Urinary bladder (tissue), 3 donors: ENCODE measurements at regions not wholly inside any gene's neighbourhood (a gene's known extent, or its start where the extent isn't known, plus 50 kb on each side); places are given as distances from the start of the nearest gene placed in this dataset.

Experiments used
- DNase-seq: peaks from one replicate; pipeline ENCODE4 v3.0.0-alpha.2; 2015; ENCODE audit errors: extremely low spot score
- H3K27ac ChIP-seq: one replicate; pipeline ENCODE4 v1.5.1; 2013; ENCODE audit warnings: low read depth, mild to moderate bottlenecking, moderate library complexity
- H3K36me3 ChIP-seq: one replicate; pipeline ENCODE4 v1.6.1; 2013; ENCODE audit warnings: mild to moderate bottlenecking, moderate library complexity; ENCODE audit not compliant: insufficient read depth
- H3K4me1 ChIP-seq: one replicate; pipeline ENCODE4 v1.6.1; 2013; ENCODE audit warnings: mild to moderate bottlenecking, moderate library complexity; ENCODE audit not compliant: insufficient read depth
- H3K4me3 ChIP-seq: one replicate; pipeline ENCODE4 v1.5.1; 2013; ENCODE audit warnings: low read depth, low read length
- WGBS: extraction: QIAGEN DNeasy Blood & Tissue Kit; methylation state at CpG from one replicate; pipeline ENCODE4 v1.1.7; 2013; 5-methylcytosine and 5-hydroxymethylcytosine counted together
- donor health status: healthy with polysubstance abuse.
- donor health status: healthy.

DNA sequence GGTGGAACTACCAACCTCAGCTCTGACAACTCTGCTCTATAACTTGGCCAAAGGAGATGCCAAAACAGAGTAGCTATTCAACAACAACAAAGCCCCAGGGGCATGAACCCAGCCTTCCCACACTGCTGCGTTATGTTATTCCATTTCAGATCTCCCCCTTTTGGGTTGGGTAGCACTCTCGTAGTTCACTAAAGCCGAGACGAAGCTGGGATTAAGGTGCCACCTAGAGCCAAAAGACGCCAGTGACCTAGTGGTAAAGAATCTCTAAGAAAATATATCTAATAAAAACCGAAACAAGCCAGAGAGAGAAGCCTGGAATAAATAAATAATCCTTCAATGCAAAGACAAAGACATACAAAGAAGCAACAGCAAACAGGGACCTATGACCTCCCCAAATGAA, 217.3 kb downstream of the HERPUD2 start:
- DNase-seq: no peak
- H3K27ac ChIP-seq: no peak overlapping the region
- no peaks in the 10 kb centered on the region for H3K4me1 ChIP-seq
- no peaks in the 10 kb centered on the region for H3K36me3 ChIP-seq
- no peak overlapping the region for H3K4me3 ChIP-seq
- 64% methylated on average over 6 of the region's 6 CpGs for WGBS

DNA sequence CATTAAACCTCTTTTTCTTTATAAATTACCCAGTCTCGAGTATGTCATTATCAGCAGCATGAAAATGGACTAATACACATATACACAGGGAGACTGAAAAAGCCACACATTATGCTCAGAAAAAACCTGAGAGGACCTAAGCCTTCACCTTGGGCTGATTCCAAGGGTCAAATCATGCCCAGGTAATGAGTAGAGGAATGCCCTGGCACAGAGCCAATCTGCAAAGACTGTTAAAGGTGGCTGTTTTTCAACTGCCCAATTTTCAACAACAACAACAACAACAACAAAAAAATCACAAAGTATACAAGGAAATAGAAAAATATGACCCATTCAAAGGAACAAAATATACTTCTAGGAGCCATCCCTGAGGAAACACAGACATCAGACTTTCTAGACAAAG, 220.2 kb upstream of the TBX20 start:
- DNase-seq: no peak
- H3K4me1 ChIP-seq: no peaks in the 10 kb centered on the region
- H3K27ac ChIP-seq: no peak overlapping the region
- H3K36me3 ChIP-seq: no peaks in the 10 kb centered on the region
- H3K4me3 ChIP-seq: no peak overlapping the region
- 90% methylated on average over 1 of the region's 1 CpG for WGBS

DNA sequence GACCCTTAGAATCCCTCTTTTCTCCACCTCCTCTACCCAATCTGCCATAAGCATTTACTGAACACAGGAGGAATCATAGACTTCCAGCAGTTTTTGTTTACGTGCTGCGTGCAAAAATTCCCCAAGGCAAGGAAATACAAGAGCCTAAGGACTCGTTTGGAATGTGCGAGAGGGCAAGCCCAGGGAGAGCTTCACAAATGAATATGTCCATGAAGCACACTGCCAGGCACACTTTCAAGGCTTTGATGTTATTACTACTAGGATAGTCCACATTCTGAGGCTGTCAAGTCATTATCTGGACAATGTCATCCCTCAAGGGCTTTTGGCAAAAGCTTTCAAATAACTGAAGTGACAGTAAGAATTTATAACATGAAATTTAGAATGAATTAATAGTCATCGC, 214.7 kb upstream of the TBX20 start:
- no peak for DNase-seq
- Histone ChIP-seq H3K27ac (no peak overlapping the region), H3K36me3 (no peaks in the 10 kb centered on the region), H3K4me3 (no peak overlapping the region), H3K4me1 (no peaks in the 10 kb centered on the region)
- WGBS: 60% methylated on average over 5 of the region's 5 CpGs

DNA sequence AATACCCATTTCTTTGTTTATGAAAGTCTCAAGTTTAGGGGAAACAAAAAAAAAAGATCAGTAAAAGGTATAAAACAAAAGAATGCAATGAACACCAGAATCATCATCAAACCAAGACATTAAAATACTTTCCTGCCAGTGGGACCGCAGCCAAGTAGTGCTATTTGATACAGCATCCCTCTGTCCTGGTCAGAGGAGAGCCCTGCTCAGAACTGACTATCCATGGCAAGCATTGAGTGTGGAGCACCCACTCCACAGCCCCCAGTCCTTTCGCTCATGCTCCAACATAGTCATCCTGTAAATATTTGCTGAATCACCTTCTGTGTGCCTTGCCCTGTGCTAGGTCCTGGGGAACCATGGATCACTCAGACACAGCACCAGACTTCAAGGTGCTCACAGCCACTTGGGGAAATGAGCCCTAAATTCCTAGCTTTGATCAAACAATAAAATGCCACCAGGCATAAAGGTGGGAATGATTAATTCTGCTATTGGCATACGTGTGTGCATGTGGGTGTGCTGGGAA, 213.6 kb upstream of the TBX20 start:
- Histone ChIP-seq H3K36me3 (no peaks in the 10 kb centered on the region), H3K4me1 (no peaks in the 10 kb centered on the region), H3K27ac (no peak overlapping the region), H3K4me3 (no peak overlapping the region)
- no peak for DNase-seq
- 82% methylated on average over 3 of the region's 3 CpGs for WGBS

DNA sequence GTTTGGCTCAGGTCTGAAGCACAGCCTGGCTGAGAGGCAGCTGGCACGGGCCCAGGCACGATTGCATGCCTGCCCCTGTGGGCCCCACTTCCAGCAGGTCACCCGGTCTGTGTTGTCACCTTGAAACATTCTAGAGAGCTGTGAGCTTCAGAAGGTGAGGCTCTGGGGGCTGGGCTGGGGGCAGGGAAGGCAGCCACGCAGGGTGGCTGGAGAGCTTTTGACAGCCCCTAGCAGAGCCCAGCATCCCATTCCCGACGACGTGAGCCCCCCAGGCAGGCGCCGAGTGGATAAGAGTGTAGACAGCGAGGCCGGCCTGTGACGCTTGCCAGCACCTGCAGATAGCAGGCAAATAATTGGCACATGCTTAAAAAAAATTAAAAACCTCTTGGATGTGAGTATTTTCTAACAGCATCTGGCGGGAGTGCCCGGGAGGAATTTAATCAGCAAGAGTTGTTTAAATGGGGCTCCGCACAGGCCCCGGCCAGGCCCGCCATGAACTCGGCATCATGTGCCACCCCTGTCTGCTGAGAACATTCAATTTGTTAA, 212.0 kb upstream of the TBX20 start:
- H3K27ac ChIP-seq: no peak overlapping the region
- no peaks in the 10 kb centered on the region for H3K4me1 ChIP-seq
- H3K4me3 ChIP-seq: no peak overlapping the region
- 46% methylated on average over 18 of the region's 18 CpGs for WGBS
- no peaks in the 10 kb centered on the region for H3K36me3 ChIP-seq
- DNase-seq: no peak

DNA sequence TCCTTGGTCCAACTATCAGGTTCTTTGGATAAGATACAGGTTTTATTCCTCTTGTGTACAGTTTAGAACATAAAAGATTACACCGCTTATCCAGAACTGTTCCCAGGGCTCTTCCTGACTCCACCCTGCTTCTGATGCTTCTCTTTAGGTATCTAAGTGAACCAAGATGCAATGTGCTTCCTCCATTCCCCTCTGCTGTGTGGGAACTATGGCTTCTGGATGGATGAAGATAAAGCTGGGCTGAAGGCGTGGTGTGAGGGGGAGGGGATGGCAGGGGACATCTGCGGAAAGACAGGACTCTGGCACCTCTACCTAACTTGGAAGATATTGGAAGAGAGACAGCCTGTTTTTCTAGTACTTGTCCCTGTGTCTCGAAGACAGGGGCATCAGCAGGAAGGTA, 209.9 kb upstream of the TBX20 start:
- no peaks in the 10 kb centered on the region for H3K36me3 ChIP-seq
- DNase-seq: no peak
- no peak overlapping the region for H3K4me3 ChIP-seq
- H3K27ac ChIP-seq: no peak overlapping the region
- H3K4me1 ChIP-seq: no peaks in the 10 kb centered on the region
- WGBS: 64% methylated on average over 4 of the region's 4 CpGs

DNA sequence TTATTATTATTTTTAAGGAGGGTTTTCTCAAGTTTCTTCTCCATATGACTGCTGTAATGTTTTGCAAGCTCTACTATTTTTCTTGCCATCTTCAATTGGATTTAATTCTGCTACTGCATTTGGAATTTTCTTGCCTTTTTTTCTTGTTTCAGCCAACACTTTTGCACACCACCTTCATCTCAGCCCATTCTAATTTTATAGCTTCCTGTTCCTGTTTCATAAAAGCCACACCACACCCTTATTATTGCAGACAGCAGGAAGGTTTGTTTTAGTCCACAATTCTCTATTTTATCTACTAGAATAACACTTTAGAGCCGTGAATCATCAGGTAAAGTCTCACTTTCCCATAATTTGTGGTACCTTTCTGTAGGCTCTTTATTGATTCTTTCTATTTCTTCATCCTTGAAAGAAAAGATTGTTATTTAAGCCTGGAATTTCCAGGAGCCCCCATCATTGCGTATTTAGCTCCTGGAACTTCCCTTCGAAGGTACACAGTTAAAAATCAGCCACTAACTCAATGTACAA, 209.3 kb upstream of the TBX20 start:
- no peaks in the 10 kb centered on the region for H3K36me3 ChIP-seq
- DNase-seq: no peak
- H3K4me3 ChIP-seq: no peak overlapping the region
- 89% methylated on average over 3 of the region's 3 CpGs for WGBS
- H3K4me1 ChIP-seq: no peaks in the 10 kb centered on the region
- no peak overlapping the region for H3K27ac ChIP-seq

DNA sequence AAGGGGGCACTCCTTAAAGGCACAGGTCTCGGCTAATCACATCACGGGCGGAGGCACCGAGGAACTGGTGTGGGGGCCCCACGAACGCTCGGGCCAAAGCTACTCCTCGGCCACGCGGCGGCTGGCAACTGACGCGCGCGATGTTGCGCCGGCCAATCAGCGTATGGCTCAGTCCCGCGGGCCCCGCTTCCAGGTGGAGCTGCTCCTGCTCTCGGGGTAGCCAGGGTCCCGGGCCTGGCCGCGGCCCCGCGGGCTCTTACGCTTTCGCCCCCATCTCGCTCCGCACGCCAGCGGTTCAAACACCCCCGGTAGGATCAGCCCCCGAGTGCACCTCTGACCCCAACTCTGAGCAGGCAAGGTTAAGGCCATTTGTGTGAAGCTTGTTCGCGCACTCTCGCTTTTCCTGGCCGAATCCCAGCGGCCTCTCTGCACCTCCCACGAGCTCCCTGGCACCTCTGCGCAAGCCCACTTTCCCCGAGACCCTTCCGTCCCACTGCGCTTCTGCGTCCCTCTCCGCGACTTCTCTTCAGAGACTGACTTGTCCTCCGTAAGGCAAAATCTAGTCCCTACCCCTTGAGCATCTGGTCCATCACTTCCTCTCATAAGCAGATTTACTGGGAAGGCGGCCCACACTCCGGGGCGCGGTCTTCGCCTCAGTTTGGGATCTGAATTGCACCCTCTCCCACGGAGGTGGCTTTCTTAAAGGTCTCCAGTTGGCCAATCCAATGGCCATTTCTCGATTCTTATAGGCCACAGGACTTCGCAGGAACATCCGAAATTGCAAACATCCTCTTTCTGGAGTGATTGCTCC, 200.9 kb upstream of the TBX20 start:
- Histone ChIP-seq H3K36me3 (no peaks in the 10 kb centered on the region), H3K27ac (no peak overlapping the region), H3K4me3 (no peak overlapping the region), H3K4me1 (no peaks in the 10 kb centered on the region)
- 21% methylated on average over 58 of the region's 58 CpGs for WGBS
- no peak for DNase-seq

DNA sequence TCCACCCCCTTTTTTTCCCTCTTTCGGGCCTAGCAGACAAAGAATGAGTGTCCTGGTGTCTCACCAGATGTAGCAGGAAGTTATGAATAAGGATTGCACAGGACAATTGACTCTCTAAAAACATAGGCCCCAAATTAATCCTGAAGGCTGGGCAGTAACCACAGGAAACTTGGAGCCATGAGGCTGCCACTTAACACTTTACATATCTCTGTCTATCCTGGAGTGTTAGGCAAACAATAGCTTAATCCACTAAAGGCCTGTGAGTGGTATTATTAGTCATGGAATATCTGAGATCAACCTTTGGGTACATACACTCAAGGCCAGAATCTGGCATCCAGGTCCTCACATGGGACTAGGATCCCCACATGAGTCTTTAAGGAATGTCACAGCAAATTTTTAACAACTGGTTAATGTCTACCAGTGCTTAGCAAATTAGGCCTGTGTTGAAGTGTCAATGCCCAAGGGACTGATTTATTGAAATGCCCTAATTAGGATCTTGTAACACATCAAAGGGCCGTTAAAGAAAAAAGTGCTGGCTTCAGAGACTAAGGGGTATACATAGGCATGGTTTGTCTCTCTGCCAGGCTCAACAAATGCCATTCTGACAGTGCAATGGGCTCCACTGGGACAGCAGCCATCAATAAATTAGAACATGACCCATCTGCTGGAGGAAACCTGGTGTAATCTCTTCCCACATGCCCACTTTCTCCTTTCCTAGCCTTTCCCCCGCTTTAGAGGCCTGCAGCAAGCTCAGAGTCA, 196.7 kb upstream of the TBX20 start:
- Histone ChIP-seq H3K36me3 (no peaks in the 10 kb centered on the region), H3K4me3 (no peak overlapping the region), H3K4me1 (no peaks in the 10 kb centered on the region), H3K27ac (no peak overlapping the region)
- 64% methylated on average over 3 of the region's 3 CpGs for WGBS
- DNase-seq: no peak

DNA sequence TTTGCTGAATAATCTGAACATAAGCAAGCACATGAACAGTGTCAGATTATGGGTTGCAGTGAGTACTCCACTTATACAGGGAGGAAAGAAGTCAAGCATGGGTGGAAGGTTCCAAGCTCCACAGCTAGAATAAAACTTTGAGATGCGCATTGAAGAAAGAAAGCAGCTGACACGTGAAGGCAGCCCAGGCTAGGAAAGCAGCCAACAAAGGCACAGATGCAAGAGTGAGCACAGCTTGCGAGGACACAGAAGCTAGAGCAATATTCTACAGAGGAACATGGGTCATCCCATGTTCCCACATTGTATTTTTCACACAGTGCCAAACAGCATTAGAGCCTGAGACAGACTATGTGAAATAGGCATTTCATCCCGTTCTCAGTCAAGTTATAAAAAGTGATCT, 194.6 kb upstream of the TBX20 start:
- Histone ChIP-seq H3K36me3 (no peaks in the 10 kb centered on the region), H3K4me3 (no peak overlapping the region), H3K27ac (no peak overlapping the region), H3K4me1 (no peaks in the 10 kb centered on the region)
- WGBS: 66% methylated on average over 4 of the region's 4 CpGs
- no peak for DNase-seq

DNA sequence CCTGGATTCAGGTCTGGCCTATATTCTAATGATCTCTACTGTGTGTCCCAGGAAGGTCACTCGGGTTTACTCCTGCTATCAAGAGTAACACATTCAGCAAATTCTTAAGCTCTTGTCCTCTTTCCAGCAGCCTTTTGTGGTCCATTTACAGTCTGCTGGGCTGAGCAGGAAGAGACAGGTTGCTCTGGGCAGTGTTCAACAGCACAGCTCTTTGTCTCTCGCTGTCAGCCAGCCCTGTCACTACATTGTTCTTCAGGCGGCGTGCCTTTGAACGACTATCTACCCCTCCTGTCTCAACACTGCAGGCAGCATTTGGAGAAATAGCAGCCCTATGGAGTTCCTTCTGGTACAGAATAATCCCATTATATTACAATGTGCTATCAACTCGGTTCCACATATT, 192.2 kb upstream of the TBX20 start:
- 72% methylated on average over 6 of the region's 6 CpGs for WGBS
- H3K27ac ChIP-seq: no peak overlapping the region
- no peak overlapping the region for H3K4me3 ChIP-seq
- H3K36me3 ChIP-seq: no peaks in the 10 kb centered on the region
- no peak for DNase-seq
- H3K4me1 ChIP-seq: no peaks in the 10 kb centered on the region

DNA sequence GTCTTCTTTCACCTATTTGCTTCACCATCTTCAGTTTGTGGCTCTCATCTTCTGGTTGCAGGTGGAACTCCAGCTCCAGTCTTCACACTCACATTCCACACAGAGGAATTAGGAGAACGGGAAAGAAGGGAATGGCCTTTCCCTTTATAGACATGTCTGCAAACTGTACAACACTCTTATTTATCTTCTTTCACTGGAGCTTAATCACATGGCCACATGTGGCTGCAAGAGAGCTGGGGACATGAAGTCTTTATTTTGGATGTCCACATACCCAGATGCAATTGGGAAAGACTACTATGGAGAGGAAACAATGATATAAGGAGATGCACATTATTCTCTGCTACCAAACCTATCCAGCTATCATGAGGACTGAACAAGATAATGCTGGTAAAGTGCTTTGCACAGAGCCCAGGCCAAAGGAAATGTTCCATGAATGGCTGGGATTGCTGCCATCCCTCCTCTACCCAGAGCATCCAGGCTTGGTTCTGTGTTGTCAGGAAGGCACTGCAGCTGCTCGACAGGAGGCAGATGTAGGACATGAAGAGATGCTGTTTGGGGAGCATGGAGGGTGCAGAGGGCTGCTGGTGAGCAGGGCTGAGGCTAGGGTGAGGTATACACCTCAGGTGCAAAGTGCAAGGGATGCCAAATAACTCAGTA, 183.8 kb upstream of the TBX20 start:
- 83% methylated on average over 2 of the region's 2 CpGs for WGBS
- no peak overlapping the region for H3K27ac ChIP-seq
- no peak overlapping the region for H3K4me3 ChIP-seq
- DNase-seq: no peak
- H3K36me3 ChIP-seq: no peaks in the 10 kb centered on the region
- no peaks in the 10 kb centered on the region for H3K4me1 ChIP-seq

DNA sequence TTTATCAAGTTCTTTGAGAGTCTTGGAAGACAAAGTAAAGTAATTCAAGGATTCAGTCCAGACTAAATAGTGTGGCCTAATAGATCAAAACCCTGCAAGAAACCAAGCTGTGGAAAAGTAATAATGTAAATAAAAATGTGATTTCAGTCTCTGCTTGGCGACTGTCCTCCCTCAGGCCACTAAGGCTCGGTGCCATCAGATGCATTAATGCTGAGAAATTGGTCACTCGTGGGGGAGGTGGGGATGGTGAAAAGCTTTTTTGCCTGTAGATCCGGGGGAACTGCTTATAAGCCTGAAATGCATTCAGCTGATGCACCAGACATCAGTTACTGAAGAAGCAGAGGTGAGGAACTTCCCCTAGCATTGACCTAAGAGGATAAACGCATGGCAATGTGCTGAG, 182.6 kb upstream of the TBX20 start:
- Histone ChIP-seq H3K4me3 (no peak overlapping the region), H3K36me3 (no peaks in the 10 kb centered on the region), H3K27ac (no peak overlapping the region), H3K4me1 (no peaks in the 10 kb centered on the region)
- WGBS: 80% methylated on average over 5 of the region's 5 CpGs
- no peak for DNase-seq
